ENCODE measurements at regions not wholly inside any gene's neighbourhood (a gene's known extent, or its start where the extent isn't known, plus 50 kb on each side); places are given as distances from the start of the nearest gene placed in this dataset.

DNA sequence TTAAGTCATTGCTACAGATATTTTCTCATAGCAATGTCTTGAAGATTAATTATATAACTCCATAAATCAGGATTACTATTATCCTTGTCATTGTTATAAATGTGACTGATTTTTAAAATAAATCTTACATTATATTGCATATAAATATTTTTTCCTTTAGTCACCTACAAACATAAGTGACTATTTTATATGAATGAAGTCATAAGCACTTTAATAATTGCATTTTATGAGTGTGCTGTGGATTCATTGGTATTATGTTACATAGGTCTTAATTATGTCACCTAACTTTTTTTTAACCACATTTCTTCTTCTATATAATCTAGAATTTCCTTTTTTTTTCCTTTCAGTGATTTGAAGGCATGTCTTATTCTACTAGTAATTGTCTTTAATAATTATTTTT, 1191.2 kb downstream of the NSUN3 start:
- H3K9ac ChIP-seq (ENCODE audit: low read depth in 2 of 2, low read length in 2 of 2): no peak overlapping the region
- intact Hi-C loops (cut with DNase I): no loop called here
- no peaks in the 10 kb centered on the region for H3K9me3 ChIP-seq
- no peak overlapping the region for H3K27ac ChIP-seq
- H3K27me3 ChIP-seq: no peaks in the 10 kb centered on the region
- DNase-seq: no peak
- TF ChIP-seq, protein P1, sequence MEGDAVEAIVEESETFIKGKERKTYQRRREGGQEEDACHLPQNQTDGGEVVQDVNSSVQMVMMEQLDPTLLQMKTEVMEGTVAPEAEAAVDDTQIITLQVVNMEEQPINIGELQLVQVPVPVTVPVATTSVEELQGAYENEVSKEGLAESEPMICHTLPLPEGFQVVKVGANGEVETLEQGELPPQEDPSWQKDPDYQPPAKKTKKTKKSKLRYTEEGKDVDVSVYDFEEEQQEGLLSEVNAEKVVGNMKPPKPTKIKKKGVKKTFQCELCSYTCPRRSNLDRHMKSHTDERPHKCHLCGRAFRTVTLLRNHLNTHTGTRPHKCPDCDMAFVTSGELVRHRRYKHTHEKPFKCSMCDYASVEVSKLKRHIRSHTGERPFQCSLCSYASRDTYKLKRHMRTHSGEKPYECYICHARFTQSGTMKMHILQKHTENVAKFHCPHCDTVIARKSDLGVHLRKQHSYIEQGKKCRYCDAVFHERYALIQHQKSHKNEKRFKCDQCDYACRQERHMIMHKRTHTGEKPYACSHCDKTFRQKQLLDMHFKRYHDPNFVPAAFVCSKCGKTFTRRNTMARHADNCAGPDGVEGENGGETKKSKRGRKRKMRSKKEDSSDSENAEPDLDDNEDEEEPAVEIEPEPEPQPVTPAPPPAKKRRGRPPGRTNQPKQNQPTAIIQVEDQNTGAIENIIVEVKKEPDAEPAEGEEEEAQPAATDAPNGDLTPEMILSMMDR (IDR thresholded peaks at IDR 0.05): no peak
- H3K36me3 ChIP-seq: no peaks in the 10 kb centered on the region
- no peak overlapping the region for H3K4me3 ChIP-seq
- H3K4me1 ChIP-seq: no peaks in the 10 kb centered on the region

DNA sequence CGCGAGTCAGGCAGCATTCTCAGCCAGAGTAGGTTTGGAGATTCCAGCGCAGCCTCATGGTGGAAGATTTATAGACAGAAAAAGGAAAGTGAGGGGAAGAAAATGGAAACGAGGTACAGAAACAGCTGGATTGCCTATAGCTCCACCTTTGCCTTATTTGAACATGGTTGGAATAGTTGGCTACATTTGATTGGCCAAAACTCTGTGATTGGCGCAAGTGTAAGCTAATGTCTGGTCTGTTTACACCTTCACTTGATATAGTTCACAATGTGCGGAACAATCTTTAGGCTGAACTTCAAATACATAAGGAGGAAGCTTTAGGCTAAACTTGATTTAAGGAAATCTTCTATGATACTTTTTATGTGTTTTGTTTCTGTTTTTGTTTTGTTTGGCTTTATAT, 1191.9 kb downstream of the NSUN3 start:
- H3K27me3 ChIP-seq: no peaks in the 10 kb centered on the region
- intact Hi-C loops (cut with DNase I): no loop called here

DNA sequence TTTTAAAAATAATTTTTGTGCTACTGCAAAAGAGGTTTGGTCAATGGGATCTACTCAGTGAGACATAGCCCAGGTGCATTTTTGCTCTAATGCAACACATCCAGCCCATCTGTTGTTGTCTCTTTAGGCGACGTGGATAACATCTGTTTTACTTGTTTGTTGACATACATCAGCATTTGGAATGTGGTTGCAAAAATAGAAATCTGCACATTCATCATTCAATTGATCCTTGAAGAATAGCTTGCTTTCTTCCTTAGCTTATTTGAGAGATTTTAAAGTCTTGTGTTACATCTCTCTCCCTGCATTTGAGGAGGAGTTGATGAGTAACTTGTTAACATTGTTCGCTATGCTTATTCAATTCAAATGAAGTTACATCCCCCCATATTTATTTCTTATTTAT, 1202.3 kb downstream of the NSUN3 start:
- Histone ChIP-seq H3K27me3 (no peaks in the 10 kb centered on the region), H3K36me3 (no peaks in the 10 kb centered on the region), H3K9ac (ENCODE audit: low read depth in 2 of 2, low read length in 2 of 2) (no peak overlapping the region), H3K27ac (no peak overlapping the region), H3K9me3 (no peaks in the 10 kb centered on the region), H3K4me3 (no peak overlapping the region), H3K4me1 (no peaks in the 10 kb centered on the region)
- DNase-seq: no peak
- intact Hi-C loops (cut with DNase I): no loop called here
- TF ChIP-seq, protein P1 (IDR thresholded peaks at IDR 0.05): no peak

More for the DNA sequence above, 1191.9 kb downstream of the NSUN3 start:
- no peak overlapping the region for H3K4me3 ChIP-seq
- DNase-seq: no peak
- no peaks in the 10 kb centered on the region for H3K4me1 ChIP-seq
- H3K9ac ChIP-seq (ENCODE audit: low read depth in 2 of 2, low read length in 2 of 2): no peak overlapping the region
- TF ChIP-seq, protein P1 (IDR thresholded peaks at IDR 0.05): no peak
- no peaks in the 10 kb centered on the region for H3K36me3 ChIP-seq
- no peak overlapping the region for H3K27ac ChIP-seq
- H3K9me3 ChIP-seq: no peaks in the 10 kb centered on the region

DNA sequence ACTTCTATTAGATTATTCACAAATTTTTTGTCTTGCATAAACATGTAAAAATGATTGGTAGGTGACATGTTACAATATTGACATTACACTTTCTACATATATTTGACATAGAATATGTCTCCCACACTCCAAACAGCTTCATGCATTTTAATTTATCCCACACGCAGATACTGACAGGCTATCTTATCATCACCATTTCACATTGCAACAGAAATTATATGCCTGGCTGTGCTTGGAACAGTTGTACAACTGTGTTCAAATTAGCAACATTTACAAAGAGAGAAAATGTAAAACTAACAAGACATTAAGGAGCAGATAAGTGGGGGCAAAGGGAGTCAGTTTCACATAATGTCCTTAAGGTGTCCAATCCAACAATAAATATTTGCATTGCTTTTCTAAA, 1208.5 kb downstream of the NSUN3 start:
- Histone ChIP-seq H3K27ac (no peak overlapping the region), H3K4me3 (no peak overlapping the region), H3K36me3 (no peaks in the 10 kb centered on the region), H3K27me3 (no peaks in the 10 kb centered on the region), H3K9me3 (no peaks in the 10 kb centered on the region), H3K9ac (ENCODE audit: low read depth in 2 of 2, low read length in 2 of 2) (no peak overlapping the region), H3K4me1 (no peaks in the 10 kb centered on the region)
- intact Hi-C loops (cut with DNase I): no loop called here
- TF ChIP-seq, protein P1 (IDR thresholded peaks at IDR 0.05): no peak
- DNase-seq: no peak

DNA sequence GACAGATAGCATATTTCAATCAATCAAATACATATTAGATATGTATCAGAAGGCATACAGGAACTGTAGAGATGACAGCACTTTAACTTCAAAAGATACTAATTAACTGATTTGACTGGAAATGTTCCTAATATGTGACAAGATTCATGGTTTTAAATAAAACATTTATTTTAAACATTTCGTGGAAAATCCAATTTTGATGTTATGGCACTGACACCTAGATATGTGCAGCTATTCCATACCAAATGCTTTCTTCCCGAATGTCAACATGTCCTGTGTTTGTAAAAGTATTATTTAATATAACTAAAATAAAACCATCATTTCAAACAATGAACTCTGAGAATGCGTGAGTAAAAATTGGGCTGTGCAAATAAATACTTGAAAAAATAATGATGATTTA, 1209.3 kb downstream of the NSUN3 start:
- Histone ChIP-seq H3K9ac (ENCODE audit: low read depth in 2 of 2, low read length in 2 of 2) (no peak overlapping the region), H3K27me3 (no peaks in the 10 kb centered on the region), H3K36me3 (no peaks in the 10 kb centered on the region), H3K27ac (no peak overlapping the region), H3K9me3 (no peaks in the 10 kb centered on the region), H3K4me3 (no peak overlapping the region), H3K4me1 (no peaks in the 10 kb centered on the region)
- intact Hi-C loops (cut with DNase I): no loop called here
- no peak for DNase-seq
- TF ChIP-seq, protein P1 (IDR thresholded peaks at IDR 0.05): no peak

DNA sequence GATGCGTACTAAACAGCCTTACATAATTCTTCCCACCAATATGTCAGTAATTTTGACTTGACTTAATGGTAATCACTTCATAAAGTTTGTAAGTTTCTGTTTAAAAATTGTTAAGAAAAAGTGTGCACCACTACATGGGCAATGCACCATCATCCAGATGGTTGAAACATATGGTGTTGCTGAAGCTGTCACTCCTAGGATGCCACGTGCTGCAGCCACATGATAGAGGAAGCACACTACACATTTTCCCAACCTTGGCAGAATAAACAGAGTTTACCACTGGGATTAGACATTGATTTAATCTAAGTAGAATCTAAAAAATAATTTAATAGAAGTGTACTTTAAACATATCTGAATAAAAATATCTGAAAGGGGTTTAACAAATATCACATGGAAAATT, 1209.9 kb downstream of the NSUN3 start:
- TF ChIP-seq, protein P1 (IDR thresholded peaks at IDR 0.05): no peak
- DNase-seq: no peak
- Histone ChIP-seq H3K36me3 (no peaks in the 10 kb centered on the region), H3K27ac (no peak overlapping the region), H3K4me1 (no peaks in the 10 kb centered on the region), H3K4me3 (no peak overlapping the region), H3K9me3 (no peaks in the 10 kb centered on the region), H3K9ac (ENCODE audit: low read depth in 2 of 2, low read length in 2 of 2) (no peak overlapping the region), H3K27me3 (no peaks in the 10 kb centered on the region)
- intact Hi-C loops (cut with DNase I): no loop called here
